ENCODE measurements at regions not wholly inside any gene's neighbourhood (a gene's known extent, or its start where the extent isn't known, plus 50 kb on each side); places are given as distances from the start of the nearest gene placed in this dataset.
"Not testable (repeated sequence)": the region's sequence is repeated elsewhere in the genome, so short reads cannot be mapped to it uniquely, and the experiment has no call there.

- H3K27me3 ChIP-seq (ENCODE audit: control insufficient read depth, insufficient read depth, low read length), result no peaks in the 10 kb centered on the region
Observed at GRCh38 chr1:219331424-219331823, 157.7 kb downstream of the LYPLAL1 start.

GRCh38 chr1:219330669-219331068, 157.0 kb downstream of the LYPLAL1 start:
- H3K36me3 ChIP-seq (ENCODE audit: control insufficient read depth, insufficient read depth, low read length), result no peaks in the 10 kb centered on the region
- H3K9me3 ChIP-seq (ENCODE audit: control insufficient read depth, insufficient read depth, low read length), result no peaks in the 10 kb centered on the region
- no peak overlapping the region for H3K27ac ChIP-seq (ENCODE audit: low read depth, low read length)
- H3K9ac ChIP-seq (ENCODE audit: low read depth, low read length), result no peak overlapping the region
- H3K4me1 ChIP-seq (ENCODE audit: control insufficient read depth, insufficient read depth, low read length), result no peaks in the 10 kb centered on the region
- no peaks in the 10 kb centered on the region for H3K27me3 ChIP-seq (ENCODE audit: control insufficient read depth, insufficient read depth, low read length)
- H3K4me3 ChIP-seq (ENCODE audit: low read depth, low read length), result no peak overlapping the region

More at GRCh38 chr1:219331424-219331823, 157.7 kb downstream of the LYPLAL1 start:
- Histone ChIP-seq H3K4me1 (ENCODE audit: control insufficient read depth, insufficient read depth, low read length) (no peaks in the 10 kb centered on the region), H3K9ac (ENCODE audit: low read depth, low read length) (no peak overlapping the region), H3K4me3 (ENCODE audit: low read depth, low read length) (no peak overlapping the region), H3K27ac (ENCODE audit: low read depth, low read length) (no peak overlapping the region), H3K36me3 (ENCODE audit: control insufficient read depth, insufficient read depth, low read length) (no peaks in the 10 kb centered on the region), H3K9me3 (ENCODE audit: control insufficient read depth, insufficient read depth, low read length) (no peaks in the 10 kb centered on the region)

- no peak overlapping the region for H3K4me3 ChIP-seq (ENCODE audit: low read depth, low read length)
- no peak overlapping the region for H3K9ac ChIP-seq (ENCODE audit: low read depth, low read length)
- H3K36me3 ChIP-seq (ENCODE audit: control insufficient read depth, insufficient read depth, low read length), result no peaks in the 10 kb centered on the region
- no peak overlapping the region for H3K27ac ChIP-seq (ENCODE audit: low read depth, low read length)
- no peaks in the 10 kb centered on the region for H3K4me1 ChIP-seq (ENCODE audit: control insufficient read depth, insufficient read depth, low read length)
- H3K9me3 ChIP-seq (ENCODE audit: control insufficient read depth, insufficient read depth, low read length), result no peaks in the 10 kb centered on the region
- H3K27me3 ChIP-seq (ENCODE audit: control insufficient read depth, insufficient read depth, low read length), result no peaks in the 10 kb centered on the region
Observed at GRCh38 chr1:219330001-219330400, 156.3 kb downstream of the LYPLAL1 start.

- Histone ChIP-seq H3K36me3 (ENCODE audit: control insufficient read depth, insufficient read depth, low read length) (no peaks in the 10 kb centered on the region), H3K27me3 (ENCODE audit: control insufficient read depth, insufficient read depth, low read length) (no peaks in the 10 kb centered on the region), H3K4me3 (ENCODE audit: low read depth, low read length) (no peak overlapping the region), H3K27ac (ENCODE audit: low read depth, low read length) (no peak overlapping the region), H3K9ac (ENCODE audit: low read depth, low read length) (no peak overlapping the region), H3K4me1 (ENCODE audit: control insufficient read depth, insufficient read depth, low read length) (no peaks in the 10 kb centered on the region), H3K9me3 (ENCODE audit: control insufficient read depth, insufficient read depth, low read length) (no peaks in the 10 kb centered on the region)
Observed at GRCh38 chr1:219329578-219329977, 155.9 kb downstream of the LYPLAL1 start.

GRCh38 chr1:219326843-219327242, 153.2 kb downstream of the LYPLAL1 start:
- H3K27me3 ChIP-seq (ENCODE audit: control insufficient read depth, insufficient read depth, low read length), result no peaks in the 10 kb centered on the region
- no peaks in the 10 kb centered on the region for H3K9me3 ChIP-seq (ENCODE audit: control insufficient read depth, insufficient read depth, low read length)
- no peak overlapping the region for H3K4me3 ChIP-seq (ENCODE audit: low read depth, low read length)
- no peak overlapping the region for H3K27ac ChIP-seq (ENCODE audit: low read depth, low read length)
- H3K9ac ChIP-seq (ENCODE audit: low read depth, low read length), result no peak overlapping the region
- H3K4me1 ChIP-seq (ENCODE audit: control insufficient read depth, insufficient read depth, low read length), result no peaks in the 10 kb centered on the region; the same call in 1 of the 2 replicates
- H3K36me3 ChIP-seq (ENCODE audit: control insufficient read depth, insufficient read depth, low read length), result no peaks in the 10 kb centered on the region

- Histone ChIP-seq H3K27ac (ENCODE audit: low read depth, low read length) (no peak overlapping the region), H3K9ac (ENCODE audit: low read depth, low read length) (no peak overlapping the region), H3K9me3 (ENCODE audit: control insufficient read depth, insufficient read depth, low read length) (no peaks in the 10 kb centered on the region), H3K27me3 (ENCODE audit: control insufficient read depth, insufficient read depth, low read length) (no peaks in the 10 kb centered on the region), H3K4me1 (ENCODE audit: control insufficient read depth, insufficient read depth, low read length) (no peaks in the 10 kb centered on the region; the same call in 1 of the 2 replicates), H3K4me3 (ENCODE audit: low read depth, low read length) (no peak overlapping the region), H3K36me3 (ENCODE audit: control insufficient read depth, insufficient read depth, low read length) (no peaks in the 10 kb centered on the region)
Observed at GRCh38 chr1:219325368-219325742, 151.7 kb downstream of the LYPLAL1 start.

GRCh38 chr1:219324629-219325367, 151.1 kb downstream of the LYPLAL1 start:
- H3K27ac ChIP-seq (ENCODE audit: low read depth, low read length), result no peak overlapping the region
- no peak overlapping the region for H3K4me3 ChIP-seq (ENCODE audit: low read depth, low read length)
- no peak overlapping the region for H3K9ac ChIP-seq (ENCODE audit: low read depth, low read length)
- no peaks in the 10 kb centered on the region; the same call in 1 of the 2 replicates for H3K4me1 ChIP-seq (ENCODE audit: control insufficient read depth, insufficient read depth, low read length)
- H3K9me3 ChIP-seq (ENCODE audit: control insufficient read depth, insufficient read depth, low read length), result no peaks in the 10 kb centered on the region
- no peaks in the 10 kb centered on the region for H3K27me3 ChIP-seq (ENCODE audit: control insufficient read depth, insufficient read depth, low read length)
- no peaks in the 10 kb centered on the region for H3K36me3 ChIP-seq (ENCODE audit: control insufficient read depth, insufficient read depth, low read length)

- H3K9me3 ChIP-seq (ENCODE audit: control insufficient read depth, insufficient read depth, low read length), result no peaks in the 10 kb centered on the region
- H3K4me1 ChIP-seq (ENCODE audit: control insufficient read depth, insufficient read depth, low read length), result no peaks in the 10 kb centered on the region; the same call in 1 of the 2 replicates
- no peak overlapping the region for H3K9ac ChIP-seq (ENCODE audit: low read depth, low read length)
- H3K27me3 ChIP-seq (ENCODE audit: control insufficient read depth, insufficient read depth, low read length), result no peaks in the 10 kb centered on the region
- H3K4me3 ChIP-seq (ENCODE audit: low read depth, low read length), result no peak overlapping the region
- H3K27ac ChIP-seq (ENCODE audit: low read depth, low read length), result no peak overlapping the region
- H3K36me3 ChIP-seq (ENCODE audit: control insufficient read depth, insufficient read depth, low read length), result no peaks in the 10 kb centered on the region
Observed at GRCh38 chr1:219324171-219324570, 150.5 kb downstream of the LYPLAL1 start.

- Histone ChIP-seq H3K36me3 (ENCODE audit: control insufficient read depth, insufficient read depth, low read length) (no peaks in the 10 kb centered on the region), H3K4me3 (ENCODE audit: low read depth, low read length) (no peak overlapping the region), H3K27ac (ENCODE audit: low read depth, low read length) (no peak overlapping the region), H3K9ac (ENCODE audit: low read depth, low read length) (no peak overlapping the region), H3K4me1 (ENCODE audit: control insufficient read depth, insufficient read depth, low read length) (no peaks in the 10 kb centered on the region; the same call in 1 of the 2 replicates), H3K9me3 (ENCODE audit: control insufficient read depth, insufficient read depth, low read length) (no peaks in the 10 kb centered on the region), H3K27me3 (ENCODE audit: control insufficient read depth, insufficient read depth, low read length) (no peaks in the 10 kb centered on the region)
Observed at GRCh38 chr1:219323426-219323825, 149.7 kb downstream of the LYPLAL1 start.

- Histone ChIP-seq H3K9ac (ENCODE audit: low read depth, low read length) (no peak overlapping the region), H3K27me3 (ENCODE audit: control insufficient read depth, insufficient read depth, low read length) (no peaks in the 10 kb centered on the region), H3K9me3 (ENCODE audit: control insufficient read depth, insufficient read depth, low read length) (no peaks in the 10 kb centered on the region), H3K36me3 (ENCODE audit: control insufficient read depth, insufficient read depth, low read length) (no peaks in the 10 kb centered on the region), H3K4me1 (ENCODE audit: control insufficient read depth, insufficient read depth, low read length) (no peaks in the 10 kb centered on the region; the same call in 1 of the 2 replicates), H3K4me3 (ENCODE audit: low read depth, low read length) (no peak overlapping the region), H3K27ac (ENCODE audit: low read depth, low read length) (no peak overlapping the region)
Observed at GRCh38 chr1:219322766-219323165, 149.1 kb downstream of the LYPLAL1 start.

GRCh38 chr1:219320563-219320962, 146.9 kb downstream of the LYPLAL1 start:
- not testable (repeated sequence) for H3K36me3 ChIP-seq (ENCODE audit: control insufficient read depth, insufficient read depth, low read length); H3K4me3 ChIP-seq (ENCODE audit: low read depth, low read length); H3K4me1 ChIP-seq (ENCODE audit: control insufficient read depth, insufficient read depth, low read length); H3K9ac ChIP-seq (ENCODE audit: low read depth, low read length); H3K27me3 ChIP-seq (ENCODE audit: control insufficient read depth, insufficient read depth, low read length); H3K9me3 ChIP-seq (ENCODE audit: control insufficient read depth, insufficient read depth, low read length); H3K27ac ChIP-seq (ENCODE audit: low read depth, low read length)

Data from HUES48 (cell line).